NCI-H2081 treated with DMSO at 0.1 percent for 48 hours (cell line): ENCODE measurements at regions not wholly inside any gene's neighbourhood (a gene's known extent, or its start where the extent isn't known, plus 50 kb on each side); places are given as distances from the start of the nearest gene placed in this dataset.

Experiments
- DNase-seq: peaks from one replicate; lab custom pipeline; 2025; lab: John Stamatoyannopoulos, UW

- DNase-seq: no peak
Observed at GRCh38 chr11:119885067-119885466, 156.1 kb upstream of the NECTIN1 start.

- no peak for DNase-seq
Observed at GRCh38 chr11:119882316-119882715, 153.3 kb upstream of the NECTIN1 start.

- DNase-seq: no peak
Observed at GRCh38 chr11:119880873-119881272, 151.9 kb upstream of the NECTIN1 start.

- no peak for DNase-seq
Observed at GRCh38 chr11:119880143-119880542, 151.1 kb upstream of the NECTIN1 start.

GRCh38 chr11:119878990-119879389, 150.0 kb upstream of the NECTIN1 start:
- no peak for DNase-seq

GRCh38 chr11:119876841-119877240, 147.8 kb upstream of the NECTIN1 start:
- DNase-seq: no peak

- DNase-seq: no peak
Observed at GRCh38 chr11:119875841-119876600, 147.0 kb upstream of the NECTIN1 start.

- no peak for DNase-seq
Observed at GRCh38 chr11:119874660-119875238, 145.7 kb upstream of the NECTIN1 start.

- DNase-seq: no peak
Observed at GRCh38 chr11:119873761-119874421, 144.9 kb upstream of the NECTIN1 start.

GRCh38 chr11:119872611-119873310, 143.8 kb upstream of the NECTIN1 start:
- no peak for DNase-seq

GRCh38 chr11:119865661-119866156, 136.7 kb upstream of the NECTIN1 start:
- DNase-seq: no peak

- no peak for DNase-seq
Observed at GRCh38 chr11:119864836-119865235, 135.8 kb upstream of the NECTIN1 start.

GRCh38 chr11:119863851-119864601, 135.0 kb upstream of the NECTIN1 start:
- no peak for DNase-seq

GRCh38 chr11:119863236-119863635, 134.2 kb upstream of the NECTIN1 start:
- DNase-seq: no peak

- DNase-seq: no peak
Observed at GRCh38 chr11:119861160-119861559, 132.2 kb upstream of the NECTIN1 start.

- DNase-seq: no peak
Observed at GRCh38 chr11:119860561-119861094, 131.6 kb upstream of the NECTIN1 start.

GRCh38 chr11:119859684-119860083, 130.7 kb upstream of the NECTIN1 start:
- DNase-seq: no peak

GRCh38 chr11:119858288-119858687, 129.3 kb upstream of the NECTIN1 start:
- DNase-seq: no peak

- no peak for DNase-seq
Observed at GRCh38 chr11:119856681-119857485, 127.9 kb upstream of the NECTIN1 start.

GRCh38 chr11:119855066-119855465, 126.1 kb upstream of the NECTIN1 start:
- no peak for DNase-seq

- no peak for DNase-seq
Observed at GRCh38 chr11:119854521-119854920, 125.5 kb upstream of the NECTIN1 start.
